ENCODE measurements at regions not wholly inside any gene's neighbourhood (a gene's known extent, or its start where the extent isn't known, plus 50 kb on each side); places are given as distances from the start of the nearest gene placed in this dataset.

- Mint-ChIP-seq H3K4me1 (ENCODE audit: low read depth) (peaks cover 14% of the 10 kb centered on the region), H3K27ac (ENCODE audit: unreplicated experiment) (no peak overlapping the region), H3K4me3 (ENCODE audit: unreplicated experiment) (no peak overlapping the region), H3K9me3 (ENCODE audit: low read depth) (peaks cover 27% of the 10 kb centered on the region), H3K27me3 (ENCODE audit: low read depth) (peaks cover 5% of the 10 kb centered on the region), H3K36me3 (ENCODE audit: low read depth) (peaks cover 7% of the 10 kb centered on the region)
- TF ChIP-seq, protein P1, sequence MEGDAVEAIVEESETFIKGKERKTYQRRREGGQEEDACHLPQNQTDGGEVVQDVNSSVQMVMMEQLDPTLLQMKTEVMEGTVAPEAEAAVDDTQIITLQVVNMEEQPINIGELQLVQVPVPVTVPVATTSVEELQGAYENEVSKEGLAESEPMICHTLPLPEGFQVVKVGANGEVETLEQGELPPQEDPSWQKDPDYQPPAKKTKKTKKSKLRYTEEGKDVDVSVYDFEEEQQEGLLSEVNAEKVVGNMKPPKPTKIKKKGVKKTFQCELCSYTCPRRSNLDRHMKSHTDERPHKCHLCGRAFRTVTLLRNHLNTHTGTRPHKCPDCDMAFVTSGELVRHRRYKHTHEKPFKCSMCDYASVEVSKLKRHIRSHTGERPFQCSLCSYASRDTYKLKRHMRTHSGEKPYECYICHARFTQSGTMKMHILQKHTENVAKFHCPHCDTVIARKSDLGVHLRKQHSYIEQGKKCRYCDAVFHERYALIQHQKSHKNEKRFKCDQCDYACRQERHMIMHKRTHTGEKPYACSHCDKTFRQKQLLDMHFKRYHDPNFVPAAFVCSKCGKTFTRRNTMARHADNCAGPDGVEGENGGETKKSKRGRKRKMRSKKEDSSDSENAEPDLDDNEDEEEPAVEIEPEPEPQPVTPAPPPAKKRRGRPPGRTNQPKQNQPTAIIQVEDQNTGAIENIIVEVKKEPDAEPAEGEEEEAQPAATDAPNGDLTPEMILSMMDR (IDR thresholded peaks at IDR 0.05): no peak
- no peak for DNase-seq (ENCODE audit: low spot score)
Observed at GRCh38 chr11:45062115-45062514, 84.3 kb upstream of the PRDM11 start.

DNA sequence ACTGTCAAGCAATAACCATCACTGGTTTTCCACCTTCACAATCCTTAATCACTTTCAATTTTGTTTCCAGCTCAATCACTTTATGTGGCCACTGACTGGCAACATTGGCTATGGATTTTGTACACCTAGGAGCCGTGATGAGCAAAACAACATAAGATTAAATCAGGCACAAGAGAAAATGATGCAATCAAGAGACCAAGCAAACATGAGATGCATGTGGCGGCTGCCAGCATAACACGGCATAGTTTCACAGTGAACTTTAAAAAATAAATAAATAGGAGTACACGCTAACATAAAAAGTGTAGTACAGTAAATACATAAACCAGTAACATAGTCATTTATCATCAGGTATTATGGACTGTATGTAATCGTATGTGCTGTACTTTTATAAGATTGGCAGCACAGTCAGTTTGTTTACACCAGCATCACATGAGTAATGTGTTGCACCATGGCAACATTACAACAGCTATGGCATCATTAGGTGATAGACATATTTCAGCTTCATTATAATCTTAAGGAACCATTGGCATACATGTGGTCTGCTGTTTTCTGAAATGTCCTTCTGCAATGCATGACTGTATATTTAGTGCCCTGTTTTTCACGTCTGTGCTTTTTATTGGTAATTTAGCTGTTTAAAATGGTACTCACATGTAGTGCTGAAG, 83.3 kb upstream of the PRDM11 start:
- Mint-ChIP-seq H3K4me3 (ENCODE audit: unreplicated experiment) (no peak overlapping the region), H3K27me3 (ENCODE audit: low read depth) (peaks cover 5% of the 10 kb centered on the region), H3K27ac (ENCODE audit: unreplicated experiment) (no peak overlapping the region), H3K9me3 (ENCODE audit: low read depth) (peaks cover 27% of the 10 kb centered on the region), H3K4me1 (ENCODE audit: low read depth) (peaks cover 14% of the 10 kb centered on the region), H3K36me3 (ENCODE audit: low read depth) (peaks cover 9% of the 10 kb centered on the region)
- no peak for DNase-seq (ENCODE audit: low spot score)
- TF ChIP-seq, protein P1 (IDR thresholded peaks at IDR 0.05): no peak

DNA sequence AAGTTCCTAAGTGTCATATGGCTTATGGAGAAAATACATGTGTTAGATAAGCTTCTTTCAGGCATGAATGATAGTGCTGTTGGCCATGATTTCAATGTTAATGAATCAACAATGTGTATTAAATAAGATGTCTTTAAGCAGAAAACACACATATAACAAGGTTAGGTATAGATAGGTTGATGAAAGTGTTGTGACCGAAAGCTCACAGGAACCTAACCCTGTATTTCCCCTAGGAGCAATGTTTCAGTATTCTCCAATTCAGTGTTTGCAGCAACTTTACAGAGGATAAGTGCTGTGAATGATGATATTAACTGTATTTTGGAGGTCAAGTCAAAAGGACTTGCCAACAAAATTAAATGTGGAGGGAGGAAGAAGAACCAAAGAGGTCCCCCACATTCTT, 82.8 kb upstream of the PRDM11 start:
- no peak for DNase-seq (ENCODE audit: low spot score)
- Mint-ChIP-seq H3K4me3 (ENCODE audit: unreplicated experiment) (no peak overlapping the region), H3K9me3 (ENCODE audit: low read depth) (peaks cover 27% of the 10 kb centered on the region), H3K27ac (ENCODE audit: unreplicated experiment) (no peak overlapping the region), H3K36me3 (ENCODE audit: low read depth) (peaks cover 9% of the 10 kb centered on the region), H3K4me1 (ENCODE audit: low read depth) (peaks cover 8% of the 10 kb centered on the region), H3K27me3 (ENCODE audit: low read depth) (peaks cover 5% of the 10 kb centered on the region)
- TF ChIP-seq, protein P1 (IDR thresholded peaks at IDR 0.05): no peak

DNA sequence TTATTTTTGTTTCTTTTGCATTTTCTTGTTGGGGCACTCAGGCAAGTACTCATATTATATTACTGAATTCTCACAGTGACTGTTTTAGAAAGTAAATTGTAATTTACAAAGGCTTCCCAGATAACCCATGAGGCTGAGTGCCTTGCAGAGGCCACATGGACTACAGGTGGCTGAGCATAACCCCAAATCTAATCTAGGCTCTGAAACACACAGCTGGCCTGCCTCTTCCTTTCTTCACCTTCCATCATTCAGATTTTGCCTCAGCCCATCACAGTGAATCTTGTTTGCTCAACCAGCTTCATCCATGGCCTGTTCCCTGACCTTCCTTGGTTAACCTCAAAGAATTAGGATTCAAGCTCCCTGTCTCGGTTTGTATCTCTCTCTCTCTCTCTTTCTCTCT, 78.5 kb upstream of the PRDM11 start:
- H3K4me1 Mint-ChIP-seq (ENCODE audit: low read depth): peaks cover 6% of the 10 kb centered on the region
- H3K9me3 Mint-ChIP-seq (ENCODE audit: low read depth): peaks cover 24% of the 10 kb centered on the region

GRCh38 chr11:45071232-45071631, 75.2 kb upstream of the PRDM11 start:
- H3K9me3 Mint-ChIP-seq (ENCODE audit: low read depth): peaks cover 7% of the 10 kb centered on the region
- H3K36me3 Mint-ChIP-seq (ENCODE audit: low read depth): peaks cover 4% of the 10 kb centered on the region
- no peak overlapping the region for H3K27ac Mint-ChIP-seq (ENCODE audit: unreplicated experiment)
- H3K4me1 Mint-ChIP-seq (ENCODE audit: low read depth): peaks cover 11% of the 10 kb centered on the region
- TF ChIP-seq, protein P1 (IDR thresholded peaks at IDR 0.05): no peak
- no peak for DNase-seq (ENCODE audit: low spot score)
- no peak overlapping the region for H3K4me3 Mint-ChIP-seq (ENCODE audit: unreplicated experiment)
- H3K27me3 Mint-ChIP-seq (ENCODE audit: low read depth): peaks cover 5% of the 10 kb centered on the region

More for the DNA sequence above, 78.5 kb upstream of the PRDM11 start:
- no peak overlapping the region for H3K4me3 Mint-ChIP-seq (ENCODE audit: unreplicated experiment)
- TF ChIP-seq, protein P1 (IDR thresholded peaks at IDR 0.05): no peak
- H3K27me3 Mint-ChIP-seq (ENCODE audit: low read depth): peaks cover 3% of the 10 kb centered on the region
- H3K36me3 Mint-ChIP-seq (ENCODE audit: low read depth): peaks cover 9% of the 10 kb centered on the region
- H3K27ac Mint-ChIP-seq (ENCODE audit: unreplicated experiment): no peak overlapping the region
- no peak for DNase-seq (ENCODE audit: low spot score)
